SKM-1 (cell line): ENCODE measurements at regions not wholly inside any gene's neighbourhood (a gene's known extent, or its start where the extent isn't known, plus 50 kb on each side); places are given as distances from the start of the nearest gene placed in this dataset.

Source experiments
- DNase-seq: peaks from one replicate; lab custom pipeline; 2025; ENCODE audit not compliant: unreplicated experiment; lab: John Stamatoyannopoulos, UW

- no peak for DNase-seq
Measured at GRCh38 chr12:125222876-125223275, 157.6 kb downstream of the AACS start.

GRCh38 chr12:125225641-125226040, 160.4 kb downstream of the AACS start:
- DNase-seq, result no peak

GRCh38 chr12:125228519-125229260, 163.5 kb downstream of the AACS start:
- no peak for DNase-seq

GRCh38 chr12:125229878-125230530, 164.8 kb downstream of the AACS start:
- DNase-seq, result no peak

GRCh38 chr12:125233319-125233718, 168.1 kb downstream of the AACS start:
- DNase-seq, result no peak

- DNase-seq, result no peak
Measured at GRCh38 chr12:125239563-125239962, 174.3 kb downstream of the AACS start.

- no peak for DNase-seq
Measured at GRCh38 chr12:125240717-125241116, 175.5 kb downstream of the AACS start.

GRCh38 chr12:125243811-125244210, 178.6 kb downstream of the AACS start:
- no peak for DNase-seq

GRCh38 chr12:125244338-125244737, 179.1 kb downstream of the AACS start:
- no peak for DNase-seq

GRCh38 chr12:125245581-125246557, 180.6 kb downstream of the AACS start:
- DNase-seq, result no peak

GRCh38 chr12:125247477-125247876, 182.2 kb downstream of the AACS start:
- no peak for DNase-seq

GRCh38 chr12:125249066-125249824, 184.0 kb downstream of the AACS start:
- no peak for DNase-seq

GRCh38 chr12:125249932-125250331, 184.7 kb downstream of the AACS start:
- DNase-seq, result no peak

GRCh38 chr12:125254236-125254635, 189.0 kb downstream of the AACS start:
- no peak for DNase-seq

- no peak for DNase-seq
Measured at GRCh38 chr12:125254856-125255255, 189.6 kb downstream of the AACS start.

GRCh38 chr12:125255935-125256633, 190.8 kb downstream of the AACS start:
- DNase-seq, result no peak

GRCh38 chr12:125256634-125256936, 191.3 kb downstream of the AACS start:
- no peak for DNase-seq

GRCh38 chr12:125259178-125259867, 194.1 kb downstream of the AACS start:
- no peak for DNase-seq

GRCh38 chr12:125262851-125263250, 197.6 kb downstream of the AACS start:
- DNase-seq, result no peak

GRCh38 chr12:125263385-125263784, 198.2 kb downstream of the AACS start:
- no peak for DNase-seq
